LNCAP (cell line): ENCODE measurements at regions not wholly inside any gene's neighbourhood (a gene's known extent, or its start where the extent isn't known, plus 50 kb on each side); places are given as distances from the start of the nearest gene placed in this dataset.

Experiments
- TF ChIP-seq, protein P1 (sequence below): fragments of 450-650 bp; IDR thresholded peaks from 2 replicates; pipeline ENCODE4 v1.5.1; 2017; ENCODE audit warnings: mild to moderate bottlenecking

- TF ChIP-seq, protein P1, sequence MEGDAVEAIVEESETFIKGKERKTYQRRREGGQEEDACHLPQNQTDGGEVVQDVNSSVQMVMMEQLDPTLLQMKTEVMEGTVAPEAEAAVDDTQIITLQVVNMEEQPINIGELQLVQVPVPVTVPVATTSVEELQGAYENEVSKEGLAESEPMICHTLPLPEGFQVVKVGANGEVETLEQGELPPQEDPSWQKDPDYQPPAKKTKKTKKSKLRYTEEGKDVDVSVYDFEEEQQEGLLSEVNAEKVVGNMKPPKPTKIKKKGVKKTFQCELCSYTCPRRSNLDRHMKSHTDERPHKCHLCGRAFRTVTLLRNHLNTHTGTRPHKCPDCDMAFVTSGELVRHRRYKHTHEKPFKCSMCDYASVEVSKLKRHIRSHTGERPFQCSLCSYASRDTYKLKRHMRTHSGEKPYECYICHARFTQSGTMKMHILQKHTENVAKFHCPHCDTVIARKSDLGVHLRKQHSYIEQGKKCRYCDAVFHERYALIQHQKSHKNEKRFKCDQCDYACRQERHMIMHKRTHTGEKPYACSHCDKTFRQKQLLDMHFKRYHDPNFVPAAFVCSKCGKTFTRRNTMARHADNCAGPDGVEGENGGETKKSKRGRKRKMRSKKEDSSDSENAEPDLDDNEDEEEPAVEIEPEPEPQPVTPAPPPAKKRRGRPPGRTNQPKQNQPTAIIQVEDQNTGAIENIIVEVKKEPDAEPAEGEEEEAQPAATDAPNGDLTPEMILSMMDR, result no peak
Observed at GRCh38 chr5:116747881-116748280, 173.3 kb upstream of the SEMA6A start.

- TF ChIP-seq, protein P1, result no peak
Observed at GRCh38 chr5:116746668-116747067, 172.0 kb upstream of the SEMA6A start.

DNA sequence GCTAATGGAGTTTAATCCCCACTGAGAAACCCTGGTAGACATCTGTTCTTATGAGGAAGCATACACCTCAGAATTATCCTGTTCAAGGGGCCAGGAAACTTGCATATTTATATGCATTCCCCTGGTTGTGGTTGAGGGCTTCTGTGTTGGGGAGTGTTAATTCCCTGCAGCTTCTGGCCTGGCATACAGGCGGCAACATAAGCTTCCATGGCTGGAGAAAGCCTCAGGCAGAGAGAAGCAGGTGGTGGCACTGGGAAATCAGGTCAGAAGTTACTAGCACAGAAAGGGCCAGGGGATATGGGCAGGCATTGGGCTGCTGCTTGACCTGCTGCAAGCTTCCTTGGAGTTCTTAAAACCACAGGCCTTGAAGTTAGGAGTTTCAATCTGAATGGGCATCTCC is 166.1 kb upstream of the SEMA6A start:
- TF ChIP-seq, protein P1, result no peak

GRCh38 chr5:116739571-116739970 is 164.9 kb upstream of the SEMA6A start:
- TF ChIP-seq, protein P1, result no peak

DNA sequence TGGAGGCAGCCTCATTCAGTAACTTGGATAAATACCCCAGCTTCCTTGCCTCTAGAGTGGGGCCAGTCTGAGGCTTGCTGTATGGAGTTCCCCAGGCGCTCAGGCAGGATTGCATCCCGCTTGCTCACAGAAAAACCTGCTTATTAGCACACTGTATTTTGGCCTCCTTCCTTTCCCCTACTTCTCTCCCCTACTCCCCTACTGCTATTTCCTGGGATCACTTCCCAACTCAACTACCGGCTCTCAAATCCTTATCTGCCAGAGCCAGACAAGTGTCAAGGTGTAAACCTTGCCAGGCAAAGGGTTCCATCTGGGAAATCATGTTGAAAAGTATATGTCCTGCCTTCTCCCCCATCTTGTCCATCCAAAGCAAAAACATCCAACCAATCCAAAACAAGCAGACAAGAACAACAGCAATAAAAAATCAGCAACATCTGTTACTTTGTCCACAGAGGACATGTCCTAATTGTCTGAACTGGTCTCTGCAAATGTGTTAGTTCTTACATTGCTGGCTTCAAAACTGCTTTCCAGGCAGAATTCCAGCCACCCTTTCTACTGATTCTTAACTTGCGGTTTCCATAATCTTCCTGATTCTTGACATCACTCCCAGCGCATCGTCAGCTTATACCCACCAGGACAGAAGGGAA is 164.1 kb upstream of the SEMA6A start:
- TF ChIP-seq, protein P1, result no peak

DNA sequence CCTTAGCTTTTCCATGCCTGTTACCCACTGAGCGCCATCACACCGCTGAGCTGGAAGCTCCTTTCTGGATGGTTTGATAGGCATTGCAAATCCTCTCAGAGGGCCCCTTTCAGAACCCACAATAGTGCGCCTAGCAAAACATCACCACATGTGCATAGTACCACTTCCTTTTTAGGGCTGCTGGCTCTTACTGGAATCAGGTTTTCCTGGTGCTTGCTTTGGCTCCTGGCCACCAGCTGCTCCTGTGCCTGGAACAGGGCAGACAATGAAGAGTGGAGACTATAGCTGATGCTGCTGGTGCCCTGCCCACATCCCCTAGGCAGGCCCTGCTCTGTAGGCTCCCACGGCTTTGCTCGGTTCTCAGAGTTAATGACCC is 163.6 kb upstream of the SEMA6A start:
- TF ChIP-seq, protein P1, result no peak

- TF ChIP-seq, protein P1, result no peak
Observed at GRCh38 chr5:116736671-116737070, 162.0 kb upstream of the SEMA6A start.
